BLaER1 treated with 17β-estradiol and CSF1 and Interleukin-3, amounts not matched to agents 10 nM and 100 nM (cell line): ENCODE measurements at regions not wholly inside any gene's neighbourhood (a gene's known extent, or its start where the extent isn't known, plus 50 kb on each side); places are given as distances from the start of the nearest gene placed in this dataset.

Source experiments
- H3K27ac ChIP-seq, 11 experiments: shearing (Covaris generic); formaldehyde crosslinking; 2 replicates each; pipeline ENCODE4 v1.8.1; 2022
- H3K27me3 ChIP-seq, 11 experiments: shearing (Covaris generic); formaldehyde crosslinking; 2 replicates each; pipeline ENCODE4 v1.8.1; 2022
- H3K36me3 ChIP-seq, 11 experiments: shearing (Covaris generic); formaldehyde crosslinking; 2 replicates each; pipeline ENCODE4 v1.8.1; 2022
- H3K4me1 ChIP-seq, 10 experiments: shearing (Covaris generic); formaldehyde crosslinking; 2 replicates each; pipeline ENCODE4 v1.8.1; 2022
- H3K4me2 ChIP-seq, 11 experiments: shearing (Covaris generic); formaldehyde crosslinking; 2 replicates each; pipeline ENCODE4 v1.8.1; 2022
- H3K4me3 ChIP-seq, 10 experiments: shearing (Covaris generic); formaldehyde crosslinking; 2 replicates each; pipeline ENCODE4 v1.8.1; 2022
- H3K9ac ChIP-seq, 11 experiments: shearing (Covaris generic); formaldehyde crosslinking; 2 replicates each; pipeline ENCODE4 v1.8.1; 2022
- H3K9me3 ChIP-seq, 11 experiments: shearing (Covaris generic); formaldehyde crosslinking; replicated peaks in 1 of 11; 2 replicates each; pipeline ENCODE4 v1.8.1; 2022
- H4K20me1 ChIP-seq, 11 experiments: shearing (Covaris generic); formaldehyde crosslinking; 2 replicates each; pipeline ENCODE4 v1.8.1; 2022
- Cebpa-rat ChIP-seq, 11 experiments: shearing (Covaris generic); IDR thresholded peaks; 2 replicates each; pipeline ENCODE4 v1.8.1; 2022

DNA sequence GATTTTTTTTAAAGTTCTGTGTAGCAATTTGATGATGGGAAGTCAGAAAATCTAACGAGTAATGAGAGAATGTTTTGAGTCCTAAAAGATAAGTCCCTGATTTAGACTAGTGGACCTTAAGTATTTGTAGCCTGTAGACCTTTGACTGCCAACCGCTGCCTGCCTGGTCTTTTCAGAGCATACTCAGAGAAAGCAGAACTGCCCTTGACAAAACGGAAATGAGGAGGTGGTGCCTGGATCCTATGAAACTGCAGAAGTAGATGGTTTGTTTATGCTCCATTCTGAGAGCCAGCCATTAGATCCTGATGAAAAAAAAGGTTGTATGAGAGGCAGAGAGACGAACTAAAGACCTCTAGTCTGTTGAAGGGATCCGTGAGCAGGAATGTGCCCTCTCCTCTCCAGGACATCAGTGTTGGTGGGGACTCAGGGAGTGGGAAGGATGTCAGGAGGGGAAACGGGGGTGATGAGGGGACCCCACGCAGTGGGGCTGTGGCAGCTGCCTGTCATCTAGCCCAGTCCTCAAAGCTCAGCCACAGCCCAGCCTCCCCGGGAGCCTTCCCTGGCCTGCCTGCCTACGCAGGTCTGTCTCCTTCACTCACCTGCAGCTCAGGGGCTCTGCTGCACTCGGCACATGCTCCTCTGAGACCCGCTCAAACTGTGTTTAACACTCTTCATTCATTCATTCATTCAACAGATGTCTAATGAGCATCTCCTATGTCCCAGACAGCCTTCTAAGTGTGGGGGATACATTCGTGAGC, 447.5 kb downstream of the AACS start:
- H4K20me1 ChIP-seq: no peaks in the 10 kb centered on the region; a peak in 1 of 22 replicates
- H3K4me1 ChIP-seq: no peaks in the 10 kb centered on the region
- H3K4me2 ChIP-seq: no peak overlapping the region
- H3K9ac ChIP-seq: no peak overlapping the region
- no peak overlapping the region for H3K4me3 ChIP-seq
- TF ChIP-seq Cebpa-rat (IDR thresholded peaks at IDR 0.05): no peak
- H3K9me3 ChIP-seq: no peaks in the 10 kb centered on the region
- no peaks in the 10 kb centered on the region for H3K36me3 ChIP-seq
- no peak overlapping the region for H3K27ac ChIP-seq
- no peaks in the 10 kb centered on the region for H3K27me3 ChIP-seq

DNA sequence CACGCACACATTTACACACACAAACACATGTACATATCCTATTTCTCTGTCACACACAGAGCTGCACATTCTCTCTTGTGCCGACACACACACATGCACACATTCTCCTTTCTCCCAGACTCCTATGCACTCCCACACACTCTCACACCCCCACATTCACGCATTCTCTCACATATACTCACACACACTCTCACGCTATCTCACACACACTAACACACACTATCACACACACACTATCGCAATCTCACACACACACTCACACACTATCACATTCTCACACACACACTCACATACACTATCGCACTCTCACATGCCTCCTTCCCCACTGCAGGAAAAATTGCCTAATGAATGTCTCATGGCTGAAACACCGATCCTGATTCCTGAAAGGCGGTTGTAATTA, 450.7 kb downstream of the AACS start:
- Histone ChIP-seq H3K4me1 (no peaks in the 10 kb centered on the region), H3K27ac (no peak overlapping the region), H4K20me1 (no peaks in the 10 kb centered on the region; a peak in 1 of 22 replicates), H3K4me2 (no peak overlapping the region), H3K4me3 (no peak overlapping the region), H3K9ac (no peak overlapping the region), H3K27me3 (no peaks in the 10 kb centered on the region), H3K36me3 (no peaks in the 10 kb centered on the region), H3K9me3 (no peaks in the 10 kb centered on the region)
- TF ChIP-seq Cebpa-rat (IDR thresholded peaks at IDR 0.05): no peak

GRCh38 chr12:125518074-125518473, 452.8 kb downstream of the AACS start:
- TF ChIP-seq Cebpa-rat (IDR thresholded peaks at IDR 0.05): no peak
- no peaks in the 10 kb centered on the region for H3K4me1 ChIP-seq
- no peak overlapping the region for H3K27ac ChIP-seq
- no peaks in the 10 kb centered on the region for H3K36me3 ChIP-seq
- H3K4me3 ChIP-seq: no peak overlapping the region
- peaks cover 6 to 18% (median 10%) of the 10 kb centered on the region in 11 experiments; a peak in 19 of 22 replicates for H3K9me3 ChIP-seq
- no peaks in the 10 kb centered on the region for H3K27me3 ChIP-seq
- H3K9ac ChIP-seq: no peak overlapping the region
- H3K4me2 ChIP-seq: no peak overlapping the region
- H4K20me1 ChIP-seq: no peaks in the 10 kb centered on the region; a peak in 1 of 22 replicates

GRCh38 chr12:125519026-125519651, 453.9 kb downstream of the AACS start:
- H3K27ac ChIP-seq: no peak overlapping the region
- H3K27me3 ChIP-seq: no peaks in the 10 kb centered on the region
- TF ChIP-seq Cebpa-rat (IDR thresholded peaks at IDR 0.05): no peak

GRCh38 chr12:125525879-125526278, 460.6 kb downstream of the AACS start:
- no peaks in the 10 kb centered on the region for H3K4me1 ChIP-seq
- H3K27ac ChIP-seq: no peak overlapping the region
- H3K4me3 ChIP-seq: no peak overlapping the region
- no peak overlapping the region for H3K9ac ChIP-seq
- peaks cover 6 to 20% (median 10%) of the 10 kb centered on the region in 11 experiments; a peak in 19 of 22 replicates for H3K9me3 ChIP-seq
- no peaks in the 10 kb centered on the region for H3K27me3 ChIP-seq
- H4K20me1 ChIP-seq: no peaks in the 10 kb centered on the region
- no peaks in the 10 kb centered on the region for H3K36me3 ChIP-seq
- H3K4me2 ChIP-seq: no peak overlapping the region
- no peak for TF ChIP-seq Cebpa-rat (IDR thresholded peaks at IDR 0.05)

More at GRCh38 chr12:125519026-125519651, 453.9 kb downstream of the AACS start:
- no peaks in the 10 kb centered on the region for H3K4me1 ChIP-seq
- H3K36me3 ChIP-seq: no peaks in the 10 kb centered on the region
- H3K9me3 ChIP-seq: peaks cover 6 to 20% (median 10%) of the 10 kb centered on the region in 11 experiments; a peak in 19 of 22 replicates
- no peak overlapping the region for H3K4me3 ChIP-seq
- no peak overlapping the region for H3K9ac ChIP-seq
- H3K4me2 ChIP-seq: no peak overlapping the region
- no peaks in the 10 kb centered on the region; a peak in 1 of 22 replicates for H4K20me1 ChIP-seq

- no peak overlapping the region for H3K4me2 ChIP-seq
- no peak overlapping the region for H3K4me3 ChIP-seq
- no peaks in the 10 kb centered on the region for H4K20me1 ChIP-seq
- no peak for TF ChIP-seq Cebpa-rat (IDR thresholded peaks at IDR 0.05)
- H3K27ac ChIP-seq: no peak overlapping the region
- H3K4me1 ChIP-seq: no peaks in the 10 kb centered on the region
- H3K9ac ChIP-seq: no peak overlapping the region
- no peaks in the 10 kb centered on the region for H3K27me3 ChIP-seq
- H3K9me3 ChIP-seq: peaks cover 0 to 6% (median 0%) of the 10 kb centered on the region in 11 experiments; a peak in 6 of 22 replicates
- H3K36me3 ChIP-seq: no peaks in the 10 kb centered on the region
Measured at GRCh38 chr12:125528281-125528680, 463.0 kb downstream of the AACS start.

- H3K27me3 ChIP-seq: no peaks in the 10 kb centered on the region
- H3K4me1 ChIP-seq: no peaks in the 10 kb centered on the region
- no peak overlapping the region for H3K9ac ChIP-seq
- H3K4me3 ChIP-seq: no peak overlapping the region
- H3K4me2 ChIP-seq: no peak overlapping the region
- H3K36me3 ChIP-seq: no peaks in the 10 kb centered on the region
- no peaks in the 10 kb centered on the region for H4K20me1 ChIP-seq
- H3K9me3 ChIP-seq: peaks cover 0 to 3% (median 0%) of the 10 kb centered on the region in 11 experiments; a peak in 2 of 22 replicates
- TF ChIP-seq Cebpa-rat (IDR thresholded peaks at IDR 0.05): no peak
- no peak overlapping the region for H3K27ac ChIP-seq
Measured at GRCh38 chr12:125530201-125530600, 465.0 kb downstream of the AACS start.

GRCh38 chr12:125530876-125531275, 465.6 kb downstream of the AACS start:
- Histone ChIP-seq H3K27me3 (no peaks in the 10 kb centered on the region), H4K20me1 (no peaks in the 10 kb centered on the region), H3K4me3 (no peak overlapping the region), H3K27ac (no peak overlapping the region), H3K4me1 (no peaks in the 10 kb centered on the region), H3K9me3 (peaks cover 0 to 3% (median 0%) of the 10 kb centered on the region in 11 experiments; a peak in 2 of 22 replicates), H3K36me3 (no peaks in the 10 kb centered on the region), H3K4me2 (no peak overlapping the region), H3K9ac (no peak overlapping the region)
- TF ChIP-seq Cebpa-rat (IDR thresholded peaks at IDR 0.05): no peak

DNA sequence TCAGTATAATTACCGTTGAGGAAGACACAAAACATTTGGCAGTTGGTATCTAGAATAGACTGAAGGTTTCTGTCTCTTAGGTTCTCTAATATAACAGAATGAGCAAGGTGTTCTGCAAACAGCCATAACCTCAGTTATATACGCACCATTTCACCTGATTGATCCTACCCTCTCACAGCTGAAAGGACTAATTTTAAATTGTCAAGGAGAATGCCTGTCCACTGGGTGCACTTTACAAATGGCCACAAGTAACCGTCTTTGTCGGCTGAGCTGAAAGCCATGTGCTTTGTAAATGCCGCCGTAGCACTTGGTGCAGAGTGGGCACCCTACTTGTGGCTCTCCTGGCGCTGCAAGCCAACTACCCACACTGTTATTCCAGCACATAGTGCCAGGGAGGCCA, 466.3 kb downstream of the AACS start:
- H3K9me3 ChIP-seq: peaks cover 0 to 3% (median 0%) of the 10 kb centered on the region in 11 experiments; a peak in 2 of 22 replicates
- H3K36me3 ChIP-seq: no peaks in the 10 kb centered on the region
- H3K9ac ChIP-seq: no peak overlapping the region
- H3K27ac ChIP-seq: no peak overlapping the region
- H3K27me3 ChIP-seq: no peaks in the 10 kb centered on the region
- no peak for TF ChIP-seq Cebpa-rat (IDR thresholded peaks at IDR 0.05)
- H4K20me1 ChIP-seq: no peaks in the 10 kb centered on the region
- H3K4me2 ChIP-seq: no peak overlapping the region
- no peak overlapping the region for H3K4me3 ChIP-seq
- H3K4me1 ChIP-seq: no peaks in the 10 kb centered on the region
